ENCODE measurements at regions not wholly inside any gene's neighbourhood (a gene's known extent, or its start where the extent isn't known, plus 50 kb on each side); places are given as distances from the start of the nearest gene placed in this dataset.

DNA sequence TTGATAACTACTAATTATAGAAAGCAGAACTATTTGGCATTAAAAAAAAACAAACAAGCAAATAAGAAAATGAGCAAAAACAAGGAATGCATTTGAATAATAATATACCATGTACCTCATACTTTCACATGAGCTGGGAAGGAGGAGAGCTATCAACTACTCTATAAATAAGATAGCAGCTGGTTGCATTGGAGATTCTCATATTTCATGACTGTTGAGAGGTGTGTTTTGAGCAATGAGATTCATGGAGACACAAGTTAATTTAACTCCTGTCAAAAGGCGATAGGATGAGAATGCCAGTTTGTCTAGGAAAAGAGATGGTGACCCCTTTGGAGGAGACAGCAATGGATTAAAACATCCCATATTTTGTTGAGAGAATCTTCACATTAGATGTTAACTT is 348.8 kb upstream of the SPTLC3 start:
- DNase-seq (ENCODE audit: extremely low read depth in 1 of 11, low read depth in 9 of 11, low spot score in 4 of 11), result no peak

DNA sequence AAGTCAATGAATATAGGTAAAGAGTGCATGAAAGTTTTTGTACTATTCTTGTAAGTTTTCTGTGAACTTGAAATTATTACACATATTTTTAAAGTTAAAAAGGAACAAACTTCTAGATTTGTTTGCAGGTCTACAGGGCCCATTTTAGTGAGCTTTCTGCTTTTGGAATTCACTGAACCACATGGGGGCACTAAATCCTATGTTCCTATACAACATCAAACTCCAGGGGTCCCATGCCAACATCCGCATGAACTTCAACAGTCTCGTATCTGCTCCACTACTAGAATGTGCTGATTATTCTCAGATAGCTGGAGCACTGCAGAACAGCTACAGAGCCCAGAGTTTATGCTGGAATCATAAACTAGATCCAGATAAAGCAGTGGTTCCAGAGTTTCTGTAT is 347.9 kb upstream of the SPTLC3 start:
- peak in 7 of 11 donors; percentile 5 to 34 (median 14) for DNase-seq (ENCODE audit: extremely low read depth in 1 of 11, low read depth in 9 of 11, low spot score in 4 of 11)

DNA sequence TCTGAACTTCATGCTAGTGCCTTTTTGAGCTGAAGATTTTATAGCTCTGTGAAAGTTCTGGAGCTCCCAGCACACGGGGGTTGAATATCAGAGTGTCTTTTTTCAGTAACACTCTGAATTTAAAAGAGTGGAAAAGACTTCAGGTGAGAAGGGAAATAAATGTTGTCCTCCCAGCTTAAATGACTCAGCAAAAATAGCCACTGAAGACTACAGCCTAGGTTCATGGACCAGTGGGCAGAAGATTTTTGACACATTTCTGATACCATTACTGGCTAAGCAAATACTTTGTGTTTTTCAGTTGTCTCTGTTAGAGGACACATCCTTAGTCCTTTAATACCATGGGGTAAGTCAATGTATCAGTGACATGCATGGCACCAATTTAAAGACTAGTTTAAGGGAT is 338.5 kb upstream of the SPTLC3 start:
- DNase-seq (ENCODE audit: extremely low read depth in 1 of 11, low read depth in 9 of 11, low spot score in 4 of 11), result no peak

DNA sequence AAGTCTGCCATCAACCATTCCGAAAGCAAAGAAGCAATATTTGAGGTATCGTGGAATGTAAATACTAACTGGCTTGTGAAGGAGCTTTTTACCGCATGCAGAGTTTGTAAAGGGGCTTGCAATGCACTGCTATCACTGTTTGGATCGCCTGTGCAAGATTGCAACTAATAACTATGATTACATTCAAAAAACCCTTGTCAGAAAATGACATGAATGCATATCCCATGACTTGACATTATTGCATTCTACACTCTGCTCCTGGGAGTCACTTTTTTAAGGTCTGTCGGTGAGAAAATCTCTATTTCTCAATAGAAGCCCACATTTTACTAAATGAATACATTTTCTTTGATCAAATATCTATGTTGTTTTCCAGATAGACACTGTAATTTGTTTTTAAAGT is 335.4 kb upstream of the SPTLC3 start:
- DNase-seq (ENCODE audit: extremely low read depth in 1 of 11, low read depth in 9 of 11, low spot score in 4 of 11), result no peak

DNA sequence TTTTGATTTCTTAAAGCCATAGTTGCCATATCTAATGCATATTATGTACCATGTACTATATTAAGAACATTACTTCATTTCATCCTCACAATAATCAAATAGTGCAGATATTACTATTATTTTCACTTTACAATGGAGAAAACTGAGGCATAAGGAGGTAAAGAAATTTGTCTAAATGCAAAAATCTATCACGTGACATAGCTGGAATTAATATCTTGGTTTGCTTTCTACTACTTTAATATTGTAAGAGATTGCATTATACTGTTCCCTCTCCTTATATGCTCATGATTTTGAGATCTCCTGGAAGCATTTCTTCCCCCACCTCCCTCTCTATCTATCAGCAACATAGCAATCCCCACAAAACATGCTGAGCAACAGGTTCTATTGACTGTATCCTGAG is 330.8 kb upstream of the SPTLC3 start:
- no peak for DNase-seq (ENCODE audit: extremely low read depth in 1 of 11, low read depth in 9 of 11, low spot score in 4 of 11)

DNA sequence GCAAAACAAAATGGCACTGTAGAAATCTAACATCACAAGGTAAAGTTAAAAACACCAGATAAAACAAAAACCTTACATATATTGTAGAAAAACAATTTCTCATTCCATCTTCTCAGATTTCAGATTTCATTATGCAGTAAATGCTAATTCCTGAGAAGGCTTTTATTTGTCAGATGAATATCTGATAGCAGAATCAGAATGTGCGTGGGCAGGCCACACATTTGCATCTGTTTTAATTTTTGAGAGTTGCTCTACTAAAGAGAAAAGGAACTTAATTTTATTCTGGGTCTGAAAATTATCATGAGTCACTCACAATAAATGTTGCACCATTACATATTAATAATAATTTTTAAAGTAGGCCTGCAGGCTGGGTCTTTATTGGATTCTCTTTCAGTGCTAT is 329.3 kb upstream of the SPTLC3 start:
- no peak for DNase-seq (ENCODE audit: extremely low read depth in 1 of 11, low read depth in 9 of 11, low spot score in 4 of 11)

DNA sequence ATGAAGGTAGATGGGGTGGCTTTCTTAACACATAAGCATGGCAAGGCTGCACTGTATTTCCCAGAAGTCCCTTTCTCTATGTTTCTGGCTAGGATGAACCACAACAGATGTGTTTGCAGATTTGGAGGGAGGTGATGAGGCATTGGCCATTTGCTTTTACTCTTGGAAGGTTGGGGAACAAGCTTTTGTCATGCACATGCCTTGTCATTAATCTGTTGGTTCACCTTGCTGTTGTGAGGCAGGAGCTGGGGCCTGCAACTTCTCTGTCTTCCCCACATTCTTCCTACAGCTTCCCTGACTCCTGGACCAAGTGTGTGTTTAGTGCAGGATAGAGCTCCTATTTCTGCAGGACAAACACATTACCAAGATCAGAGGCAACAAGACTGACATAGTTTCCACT is 326.2 kb upstream of the SPTLC3 start:
- no peak for DNase-seq (ENCODE audit: extremely low read depth in 1 of 11, low read depth in 9 of 11, low spot score in 4 of 11)

DNA sequence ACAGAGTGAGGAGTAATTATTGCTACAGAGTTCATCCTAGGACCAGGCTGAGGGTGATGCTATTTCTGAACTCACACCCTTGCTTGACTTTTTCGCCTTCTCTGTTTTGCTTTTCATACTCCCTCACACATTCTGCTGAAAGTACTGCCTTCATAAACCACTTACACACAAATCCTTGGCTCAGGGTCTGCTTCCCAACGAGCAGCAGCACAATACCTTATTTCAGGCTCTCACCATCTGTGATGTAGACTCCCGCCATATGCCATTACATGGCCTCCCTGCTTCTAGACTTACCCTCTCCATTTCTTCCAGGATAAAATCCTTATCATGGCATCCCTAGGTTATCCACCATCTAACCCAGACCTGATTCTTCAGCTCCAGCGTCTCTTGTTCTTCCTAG is 321.3 kb upstream of the SPTLC3 start:
- no peak for DNase-seq (ENCODE audit: extremely low read depth in 1 of 11, low read depth in 9 of 11, low spot score in 4 of 11)

DNA sequence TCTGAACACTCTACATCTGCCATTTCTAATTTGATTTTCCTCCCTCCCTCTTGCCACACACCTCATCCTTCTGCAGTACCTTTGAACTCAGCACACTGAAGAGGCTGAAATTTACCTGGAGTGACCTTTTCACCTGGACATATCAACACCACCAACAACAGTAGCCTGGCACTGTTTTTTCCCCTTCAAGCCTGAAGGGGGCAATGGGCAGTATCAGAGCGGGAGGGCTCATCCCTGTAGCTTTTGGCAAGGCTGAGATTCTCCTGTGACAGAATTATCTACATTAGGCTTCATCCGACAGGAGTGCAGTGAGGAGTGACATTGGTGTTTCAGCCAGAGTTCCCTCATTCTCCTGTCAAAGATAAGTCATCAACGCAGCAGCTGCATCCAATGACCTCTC is 312.8 kb upstream of the SPTLC3 start:
- DNase-seq (ENCODE audit: extremely low read depth in 1 of 11, low read depth in 9 of 11, low spot score in 4 of 11), result no peak

DNA sequence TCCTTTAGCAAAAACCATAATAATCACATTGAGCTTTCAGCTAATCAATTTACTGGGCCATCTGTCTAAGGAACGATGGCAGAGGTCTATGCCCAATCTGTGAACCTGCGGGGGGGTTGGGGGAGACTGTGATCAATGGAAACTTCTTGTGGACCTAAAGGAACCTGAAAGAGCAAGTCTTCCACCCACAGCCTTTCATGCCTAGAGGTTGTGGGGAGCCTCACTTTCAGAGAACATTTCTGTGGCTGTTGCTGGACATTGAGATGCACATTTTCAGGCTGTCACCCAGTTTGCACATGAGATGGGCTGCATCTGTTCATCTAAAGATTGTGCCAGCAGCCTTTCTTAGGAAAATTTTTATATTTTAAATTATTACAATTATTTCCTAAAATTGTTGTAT is 310.0 kb upstream of the SPTLC3 start:
- DNase-seq (ENCODE audit: extremely low read depth in 1 of 11, low read depth in 9 of 11, low spot score in 4 of 11), result no peak

DNA sequence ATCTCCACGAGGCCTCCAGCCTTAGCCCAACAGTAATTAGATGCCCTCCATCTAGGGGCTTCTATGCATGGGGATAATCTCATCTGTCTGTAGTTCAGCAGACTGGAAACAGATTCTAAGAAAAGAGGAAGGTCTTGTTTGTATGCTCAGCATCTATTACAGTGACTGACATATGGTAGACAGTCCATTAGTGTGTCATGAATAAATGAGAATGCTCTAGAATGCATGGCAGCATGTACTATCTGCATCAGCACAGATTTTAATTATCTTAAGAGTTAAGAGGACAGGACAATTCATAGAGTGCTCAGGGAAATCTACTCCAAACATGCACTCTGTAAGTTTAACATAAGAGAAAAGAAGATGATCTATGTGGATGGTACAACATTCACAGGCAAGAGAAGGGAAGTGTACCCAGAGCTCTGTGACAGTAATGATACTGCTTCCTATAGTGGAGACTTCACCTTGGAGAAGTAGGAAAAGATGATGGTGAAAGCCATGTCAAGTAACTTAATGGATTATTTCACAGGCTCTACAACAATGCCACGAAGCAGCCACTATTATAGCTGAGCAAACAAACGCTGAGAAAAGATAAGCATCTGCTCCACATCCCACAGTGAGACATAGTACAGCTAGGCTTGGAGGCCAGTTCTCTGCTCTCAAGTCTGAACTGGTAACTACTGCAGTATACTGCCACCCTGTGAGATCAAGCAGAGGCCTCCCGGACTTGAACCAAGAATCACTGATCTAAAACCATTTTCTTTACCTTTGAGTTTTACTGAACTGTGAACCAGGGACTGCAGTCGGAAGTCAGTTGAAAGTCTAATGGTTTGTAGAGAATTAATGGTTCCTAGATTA is 309.2 kb upstream of the SPTLC3 start:
- no peak for DNase-seq (ENCODE audit: extremely low read depth in 1 of 11, low read depth in 9 of 11, low spot score in 4 of 11)

DNA sequence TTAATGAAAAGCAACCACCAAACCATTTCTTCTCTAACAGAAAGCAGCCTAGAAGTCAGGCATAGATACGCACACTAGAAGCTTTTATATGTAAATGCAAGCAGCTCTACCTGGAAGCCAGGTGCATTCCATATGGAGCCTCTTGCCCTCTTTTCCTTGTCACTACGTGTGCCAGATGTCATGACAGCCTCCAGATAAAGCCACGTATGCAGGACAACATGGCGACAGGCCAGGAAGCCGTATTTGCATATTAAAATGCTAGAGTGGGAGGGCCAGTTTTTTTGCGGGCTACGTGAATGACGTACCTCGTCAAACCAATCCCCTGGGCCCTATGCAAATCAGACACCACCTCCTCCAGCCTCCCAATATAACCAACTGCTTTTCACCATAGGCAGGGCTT is 308.1 kb upstream of the SPTLC3 start:
- DNase-seq (ENCODE audit: extremely low read depth in 1 of 11, low read depth in 9 of 11, low spot score in 4 of 11), result no peak

DNA sequence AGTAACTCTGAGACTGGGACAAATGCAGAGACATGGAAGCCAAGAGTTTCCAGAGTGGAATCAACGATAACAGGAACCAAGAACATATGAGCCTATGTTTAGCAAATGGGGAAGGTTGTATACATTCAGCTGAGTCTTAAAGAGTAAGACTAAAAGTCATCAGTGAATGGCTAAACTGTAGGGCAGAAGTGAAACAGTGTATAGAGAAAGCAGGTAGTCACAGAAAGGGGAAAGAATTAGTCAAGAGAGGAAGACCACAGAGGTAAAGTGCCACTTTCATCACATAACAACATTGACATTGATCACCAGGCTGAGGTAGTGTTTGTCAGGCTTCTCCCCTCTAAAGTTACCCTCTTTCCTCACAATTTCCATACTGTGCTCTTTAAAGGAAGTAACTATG is 306.5 kb upstream of the SPTLC3 start:
- DNase-seq (ENCODE audit: extremely low read depth in 1 of 11, low read depth in 9 of 11, low spot score in 4 of 11), result no peak

DNA sequence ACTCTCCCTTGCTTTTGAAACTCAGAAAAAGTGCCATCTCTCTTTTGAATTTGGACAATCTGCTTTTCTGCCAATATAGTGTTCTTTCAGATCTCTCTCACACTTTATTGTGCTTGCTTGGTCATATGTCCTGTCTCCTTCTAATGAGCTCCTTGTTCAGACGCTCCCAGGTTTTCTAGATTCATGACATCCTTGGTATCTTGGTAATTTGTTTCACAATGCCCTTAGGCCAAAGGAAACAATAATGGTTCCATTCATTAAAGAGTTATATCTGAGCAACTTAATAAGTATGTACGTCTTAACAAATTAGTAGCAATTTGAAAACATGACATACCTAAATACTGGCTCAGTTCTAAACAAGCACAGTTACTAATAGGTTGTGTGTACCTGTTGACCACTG is 293.4 kb upstream of the SPTLC3 start:
- DNase-seq (ENCODE audit: extremely low read depth in 1 of 11, low read depth in 9 of 11, low spot score in 4 of 11), result no peak

DNA sequence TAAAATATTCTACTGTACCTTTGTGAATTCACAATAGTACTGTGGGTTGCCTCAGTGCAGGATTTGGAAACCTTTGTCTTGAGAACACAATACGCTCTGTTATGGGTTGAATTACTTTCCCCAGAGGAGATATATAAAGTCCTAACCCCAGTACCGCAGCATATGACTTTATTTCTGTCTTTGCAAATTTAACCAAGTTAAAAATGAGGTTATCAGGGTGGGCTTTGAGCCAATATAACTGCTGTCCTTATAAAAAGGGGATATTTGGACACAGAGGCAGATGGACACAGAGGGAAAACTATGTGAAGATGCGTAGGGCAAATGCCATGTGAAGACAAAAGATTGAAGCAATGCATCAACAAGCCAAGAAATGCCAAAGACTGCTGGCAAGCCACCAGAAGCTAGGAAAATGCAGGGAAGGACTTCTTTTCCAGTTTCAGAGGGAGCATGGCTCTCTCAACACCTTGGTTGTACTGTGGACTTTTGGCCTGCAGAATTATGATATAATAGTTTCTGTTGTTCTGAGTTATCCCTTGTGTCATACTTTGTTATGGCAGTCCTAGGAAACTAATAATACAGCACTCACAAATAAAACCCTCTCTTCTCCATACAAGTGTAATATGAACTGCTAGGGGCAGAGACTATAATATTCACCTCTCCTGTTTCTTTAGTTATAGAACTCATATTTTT is 292.6 kb upstream of the SPTLC3 start:
- DNase-seq (ENCODE audit: extremely low read depth in 1 of 11, low read depth in 9 of 11, low spot score in 4 of 11), result no peak

DNA sequence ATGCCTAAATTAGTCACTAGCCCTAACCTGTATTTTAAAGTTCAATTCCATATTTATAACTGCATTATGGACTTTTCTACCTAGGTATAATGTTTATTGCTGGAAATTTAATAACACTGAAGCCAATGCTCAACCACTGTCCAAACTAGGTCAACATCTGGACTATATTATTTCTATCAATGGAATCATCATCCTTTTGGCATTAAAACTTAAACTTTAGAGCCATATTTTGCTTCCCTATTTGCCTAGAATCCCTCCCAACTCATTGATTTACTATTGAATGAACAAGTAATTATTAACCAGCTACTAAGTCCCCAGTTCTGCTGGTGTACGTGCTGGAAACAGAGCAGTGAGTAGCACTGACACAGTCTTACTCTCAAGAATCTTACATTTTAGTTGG is 291.7 kb upstream of the SPTLC3 start:
- DNase-seq (ENCODE audit: extremely low read depth in 1 of 11, low read depth in 9 of 11, low spot score in 4 of 11), result no peak

DNA sequence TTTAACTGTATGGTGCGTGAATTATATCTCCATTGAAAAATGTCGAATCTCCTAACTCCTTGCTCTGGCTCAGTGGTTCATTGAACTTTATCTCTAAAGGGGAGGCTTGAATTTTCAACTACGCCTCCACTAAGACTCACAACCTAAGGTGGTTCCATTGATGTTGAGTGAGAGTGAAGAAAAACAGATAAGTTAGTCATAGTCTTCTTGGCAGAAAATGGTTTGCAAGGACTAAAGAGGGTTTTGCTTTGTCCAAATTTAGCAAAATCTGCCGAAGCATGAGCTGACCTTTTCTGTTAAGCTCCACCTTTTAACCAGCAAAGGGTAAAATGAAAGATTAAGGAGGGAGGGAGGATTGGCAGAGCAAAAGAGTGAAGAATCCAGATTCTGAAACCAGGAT is 290.2 kb upstream of the SPTLC3 start:
- DNase-seq (ENCODE audit: extremely low read depth in 1 of 11, low read depth in 9 of 11, low spot score in 4 of 11), result no peak

DNA sequence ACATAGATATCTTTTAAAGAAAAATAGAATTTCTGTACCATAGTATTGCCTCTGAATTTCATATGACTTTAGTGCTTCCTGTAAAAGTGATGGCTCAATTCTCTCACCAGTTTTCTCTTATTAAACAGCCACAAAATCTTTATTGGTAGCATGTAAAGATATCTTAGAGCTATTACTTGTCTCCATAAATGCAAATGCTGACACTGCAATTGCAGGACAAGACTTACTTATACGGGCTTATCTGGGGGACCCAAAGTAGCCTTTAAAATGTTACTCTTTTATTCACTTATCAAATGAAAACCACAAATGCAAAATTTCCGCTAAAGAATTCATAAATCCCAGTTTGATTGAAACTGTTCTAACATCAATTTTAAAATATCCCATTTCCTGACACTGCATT is 287.1 kb upstream of the SPTLC3 start:
- DNase-seq (ENCODE audit: extremely low read depth in 1 of 11, low read depth in 9 of 11, low spot score in 4 of 11), result no peak

DNA sequence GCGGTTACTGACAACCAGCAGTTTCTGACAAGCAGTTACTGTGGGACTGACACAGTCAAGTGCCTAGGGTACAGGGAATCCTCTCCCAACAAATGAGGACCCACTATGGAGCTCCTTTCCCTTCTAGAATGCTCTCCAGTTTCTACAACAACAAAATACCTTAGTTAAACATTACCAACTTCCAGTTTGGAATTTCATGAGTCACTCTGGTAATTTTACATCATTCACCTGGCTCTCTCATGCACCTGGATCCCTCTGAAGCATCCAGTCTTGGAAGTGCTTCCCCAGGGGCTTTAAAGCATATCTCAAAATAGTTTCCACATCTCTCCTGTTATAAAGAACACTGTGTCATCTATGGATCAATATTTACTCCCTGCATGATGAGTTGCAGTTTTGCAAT is 286.7 kb upstream of the SPTLC3 start:
- DNase-seq (ENCODE audit: extremely low read depth in 1 of 11, low read depth in 9 of 11, low spot score in 4 of 11), result peak in 7 of 11 donors; percentile 7 to 36 (median 20)

DNA sequence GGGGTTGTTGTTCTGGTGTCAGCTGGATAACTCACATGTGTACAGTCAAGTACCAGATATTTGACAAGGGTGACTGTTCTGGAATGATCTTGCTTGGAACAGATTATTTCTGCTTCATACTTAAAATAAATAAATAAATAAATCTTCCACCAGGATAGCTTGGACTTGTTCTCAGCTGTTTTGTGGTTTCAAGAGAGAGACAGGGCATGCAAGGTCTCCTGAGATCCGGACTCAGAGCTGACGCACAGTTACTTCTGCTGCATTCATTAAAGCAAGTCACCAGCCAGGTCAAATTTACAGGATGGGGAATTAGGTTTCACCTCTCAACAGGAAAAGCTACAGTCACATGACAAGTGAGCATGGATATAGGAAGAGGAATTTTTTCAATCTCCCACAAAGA is 285.0 kb upstream of the SPTLC3 start:
- no peak for DNase-seq (ENCODE audit: extremely low read depth in 1 of 11, low read depth in 9 of 11, low spot score in 4 of 11)

DNA sequence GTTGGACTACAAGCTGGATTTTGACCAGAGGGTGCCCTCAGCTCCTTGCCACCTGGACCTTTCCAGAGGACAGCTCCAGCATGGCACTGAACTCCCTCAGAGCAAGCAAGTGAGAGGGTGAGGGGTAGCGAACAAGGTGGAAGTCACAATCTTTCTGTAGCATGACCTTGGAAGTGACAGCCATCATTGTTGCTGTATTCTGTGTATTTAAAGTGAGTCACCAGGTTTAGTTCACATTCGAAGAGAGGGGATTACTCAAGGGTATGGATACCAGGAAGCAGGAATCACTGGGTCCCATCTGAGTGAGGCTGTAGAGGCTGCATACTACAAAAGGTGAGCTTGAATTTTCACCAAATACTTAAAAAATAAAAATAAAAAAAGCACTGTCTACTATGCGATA is 280.0 kb upstream of the SPTLC3 start:
- no peak for DNase-seq (ENCODE audit: extremely low read depth in 1 of 11, low read depth in 9 of 11, low spot score in 4 of 11)
